SK-N-SH (cell line): ENCODE measurements at regions not wholly inside any gene's neighbourhood (a gene's known extent, or its start where the extent isn't known, plus 50 kb on each side); places are given as distances from the start of the nearest gene placed in this dataset.

Experiments
- CTCF ChIA-PET: fragments of 300-600, 350-600 bp; formaldehyde crosslinking; extraction: SDS; loops from one replicate; lab custom pipeline; 2021; lab: Yijun Ruan, JAX
- POLR2A ChIA-PET: fragments of 350-600 bp; sonication (Branson Sonifier 250); formaldehyde crosslinking; extraction: SDS; loops from one replicate; lab custom pipeline; 2020; ENCODE audit warnings: antibody characterized with exemption, inconsistent platforms; lab: Yijun Ruan, JAX
- DNase-seq: peaks from one replicate; pipeline ENCODE4 v3.0.0; 2012
- H2AFZ ChIP-seq: fragments of 200-600 bp; sonication (generic); 2 replicates; pipeline ENCODE4 v1.8.1; 2016; ENCODE audit warnings: antibody characterized with exemption, mild to moderate bottlenecking, low read depth
- H3F3A ChIP-seq: fragments of 200-600 bp; sonication (generic); replicated peaks from 2 replicates; pipeline ENCODE3; 2016; ENCODE audit warnings: antibody characterized with exemption, mild to moderate bottlenecking; ENCODE audit not compliant: insufficient read depth
- H3K27ac ChIP-seq, 2 experiments: fragments of 200-500 bp in 1 of 2; fragments of 200-600 bp in 1 of 2; sonication (Bioruptor generic) in 1 of 2; sonication (generic), shearing (Covaris generic) in 1 of 2; 2 replicates each; pipeline versions ENCODE4 v1.5.1 to v1.6.1; 2014 to 2016; ENCODE audit warnings: low read depth in 2 of 2, inconsistent platforms in 1 of 2, low read length in 1 of 2, mild to moderate bottlenecking in 1 of 2, mixed read lengths in 1 of 2
- H3K27me3 ChIP-seq: fragments of 200-600 bp; sonication (generic), shearing (Covaris generic); 2 replicates; pipeline ENCODE4 v1.6.1; 2016; ENCODE audit warnings: mixed run types; ENCODE audit not compliant: insufficient read depth
- H3K36me3 ChIP-seq, 2 experiments: fragments of 200-500 bp in 1 of 2; fragments of 200-600 bp in 1 of 2; sonication (Bioruptor generic) in 1 of 2; sonication (generic) in 1 of 2; replicated peaks in 1 of 2; 2 replicates each; pipeline versions ENCODE3 to v1.5.1; 2014 to 2016; ENCODE audit warnings: low read length in 1 of 2, mild to moderate bottlenecking in 1 of 2; ENCODE audit not compliant: insufficient read depth in 2 of 2, control insufficient read depth in 1 of 2
- H3K4me1 ChIP-seq, 2 experiments: fragments of 200-500 bp in 1 of 2; fragments of 200-600 bp in 1 of 2; sonication (Bioruptor generic) in 1 of 2; sonication (generic), shearing (Covaris generic) in 1 of 2; 2 replicates each; pipeline versions ENCODE4 v1.5.1 to v1.6.1; 2014 to 2016; ENCODE audit warnings: low read depth in 1 of 2, low read length in 1 of 2, mixed run types in 1 of 2; ENCODE audit not compliant: insufficient read depth in 2 of 2, control insufficient read depth in 1 of 2
- H3K4me2 ChIP-seq: fragments of 200-600 bp; sonication (generic), shearing (Covaris generic); 2 replicates; pipeline ENCODE4 v1.6.1; 2017; ENCODE audit warnings: mixed run types
- H3K4me3 ChIP-seq, 2 experiments: fragments of 200-500 bp in 1 of 2; fragments of 200-600 bp in 1 of 2; sonication (Bioruptor generic) in 1 of 2; sonication (generic), shearing (Covaris generic) in 1 of 2; 2 replicates each; pipeline versions ENCODE4 v1.5.1 to v1.8.1; 2014 to 2016; ENCODE audit warnings: low read depth in 2 of 2, inconsistent platforms in 1 of 2, low read length in 1 of 2, mild to moderate bottlenecking in 1 of 2, mixed read lengths in 1 of 2, moderate library complexity in 1 of 2
- H3K79me2 ChIP-seq: fragments of 200-600 bp; sonication (generic); 2 replicates; pipeline ENCODE4 v1.8.1; 2017; ENCODE audit warnings: mild to moderate bottlenecking; ENCODE audit not compliant: insufficient read depth
- H3K9ac ChIP-seq: fragments of 200-600 bp; sonication (generic); 2 replicates; pipeline ENCODE4 v1.6.1; 2017; ENCODE audit warnings: mixed run types
- H3K9me2 ChIP-seq: fragments of 200-600 bp; sonication (generic); 2 replicates; pipeline ENCODE4 v1.6.1; 2017; ENCODE audit warnings: mixed run types
- H3K9me3 ChIP-seq: fragments of 200-600 bp; sonication (generic); 2 replicates; pipeline ENCODE4 v1.6.1; 2017; ENCODE audit warnings: mixed run types, mild to moderate bottlenecking, moderate library complexity
- H4K20me1 ChIP-seq: fragments of 200-600 bp; sonication (generic); 2 replicates; pipeline ENCODE4 v1.6.1; 2017; ENCODE audit warnings: mild to moderate bottlenecking, mixed run types; ENCODE audit not compliant: insufficient read depth
- CHD2 ChIP-seq: fragments of 150-350 bp; IDR thresholded peaks from 2 replicates; pipeline ENCODE4 v1.6.1; 2018; ENCODE audit warnings: low read length; ENCODE audit not compliant: partially characterized antibody
- ELF1 ChIP-seq: IDR thresholded peaks from 2 replicates; pipeline ENCODE4 v1.4.0; 2012
- EP300 ChIP-seq, 2 experiments: IDR thresholded peaks; 2 replicates each; pipeline versions ENCODE4 v1.4.0 to v1.6.1; 2012; ENCODE audit warnings: borderline replicate concordance in 1 of 2, low read depth in 1 of 2, low read length in 1 of 2
- FOSL2 ChIP-seq: IDR thresholded peaks from 2 replicates; pipeline ENCODE4 v1.4.0; 2012; ENCODE audit warnings: low read depth, mild to moderate bottlenecking, moderate library complexity, borderline replicate concordance
- FOXJ3 ChIP-seq: sonication (generic); formaldehyde crosslinking; IDR thresholded peaks from 2 replicates; pipeline ENCODE4 v1.5.1; 2020; ENCODE audit warnings: mild to moderate bottlenecking, missing genetic modification reagents
- FOXM1 ChIP-seq: IDR thresholded peaks from 2 replicates; pipeline ENCODE4 v1.4.0; 2012; ENCODE audit warnings: low read depth, mild to moderate bottlenecking
- JUND ChIP-seq: IDR thresholded peaks from 2 replicates; pipeline ENCODE4 v1.4.0; 2012
- MXI1 ChIP-seq: IDR thresholded peaks from 2 replicates; pipeline ENCODE4 v1.6.1; 2012; ENCODE audit warnings: mild to moderate bottlenecking, low read depth, low read length, improper control_type of control experiment
- NRF1 ChIP-seq: IDR thresholded peaks from 2 replicates; pipeline ENCODE4 v1.6.1; 2012; ENCODE audit warnings: low read depth, mild to moderate bottlenecking, low read length
- POLR2AphosphoS5 ChIP-seq: IDR thresholded peaks from 2 replicates; pipeline ENCODE4 v1.6.1; 2012; ENCODE audit warnings: low read depth, low read length
- RCOR1 ChIP-seq: fragments of 150-350 bp; IDR thresholded peaks from 2 replicates; pipeline ENCODE4 v1.6.1; 2017; ENCODE audit warnings: antibody characterized with exemption, low read length
- RFX5 ChIP-seq: IDR thresholded peaks from 2 replicates; pipeline ENCODE4 v1.6.1; 2012; ENCODE audit warnings: mild to moderate bottlenecking, improper control_type of control experiment, low read length
- RXRA ChIP-seq: IDR thresholded peaks from 2 replicates; pipeline ENCODE4 v1.4.0; 2012; ENCODE audit warnings: low read depth, mild to moderate bottlenecking, borderline replicate concordance
- YY1 ChIP-seq: IDR thresholded peaks from 2 replicates; pipeline ENCODE4 v1.4.0; 2012; ENCODE audit warnings: low read depth, mild to moderate bottlenecking
- WGBS: methylation state at CpG from one replicate; pipeline ENCODE4 v1.1.6; 2017; ENCODE audit warnings: low lambda C conversion rate; 5-methylcytosine and 5-hydroxymethylcytosine counted together
- TF ChIP-seq, protein P1 (sequence below): IDR thresholded peaks from 2 replicates; pipeline ENCODE4 v1.4.0; 2012; ENCODE audit warnings: low read depth
- TF ChIP-seq, protein P2 (sequence below): IDR thresholded peaks from 2 replicates; pipeline ENCODE4 v1.4.0; 2012; ENCODE audit warnings: low read depth, borderline replicate concordance
- TF ChIP-seq, protein P3 (sequence below): IDR thresholded peaks from 2 replicates; pipeline ENCODE4 v1.4.0; 2012; ENCODE audit warnings: low read depth, borderline replicate concordance
- TF ChIP-seq, protein P4 (sequence below): IDR thresholded peaks from 2 replicates; pipeline ENCODE4 v1.6.1; 2012; ENCODE audit warnings: mild to moderate bottlenecking, low read depth, low read length, moderate library complexity
- TF ChIP-seq, protein P5 (sequence below): fragments of 150-350 bp; IDR thresholded peaks from 2 replicates; pipeline ENCODE4 v1.6.1; 2017; ENCODE audit warnings: antibody characterized with exemption, low read length, low read depth, borderline replicate concordance

DNA sequence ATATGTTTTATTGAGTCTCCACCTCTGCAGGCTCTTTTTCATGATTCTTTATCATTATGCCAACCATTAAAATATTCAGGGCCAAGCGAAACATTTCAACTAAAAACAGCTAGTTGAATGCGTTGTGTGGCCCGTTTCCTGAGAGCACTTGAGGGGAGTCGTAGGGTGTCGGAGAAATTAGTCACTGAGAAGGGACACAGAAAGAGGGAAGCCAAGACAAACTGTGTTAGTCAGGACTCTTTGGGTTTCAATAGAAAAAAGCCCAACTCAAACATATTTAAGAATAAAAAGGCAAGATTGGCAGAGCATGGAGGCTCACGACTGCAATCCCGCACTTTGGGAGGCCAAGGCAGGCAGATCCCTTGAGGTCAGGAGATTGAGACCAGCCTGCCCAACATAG, 58.9 kb downstream of the MAFB start:
- Histone ChIP-seq H3K9me2 (no peaks in the 10 kb centered on the region), H2AFZ (no peak overlapping the region)
- CTCF ChIA-PET: interaction anchor here (0.7 to 2.2 kb wide), 2 partner anchors 10 to 705 kb away, joined by 3 to 6 read pairs; no protein-coding TSS in a partner anchor

DNA sequence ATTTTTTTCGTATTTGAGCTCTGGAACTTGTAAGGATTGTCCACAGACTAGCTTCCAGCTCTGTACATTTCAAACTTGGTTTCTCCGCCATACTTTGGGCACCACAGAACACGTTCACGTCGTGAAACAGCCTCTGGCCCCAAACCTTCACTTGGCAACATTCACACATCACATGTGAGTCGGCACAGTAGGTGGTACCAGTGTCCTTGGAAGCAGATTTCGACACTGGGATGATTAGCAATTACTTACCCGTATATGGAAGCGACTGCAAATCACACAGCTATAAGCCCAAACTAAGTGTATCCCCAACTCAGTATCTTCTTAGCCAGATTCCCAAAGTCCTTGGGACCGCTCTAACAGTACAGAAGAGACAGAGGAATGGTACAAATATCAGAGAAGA, 60.2 kb downstream of the MAFB start:
- Histone ChIP-seq H3K9me3 (no peaks in the 10 kb centered on the region), H3K9me2 (no peaks in the 10 kb centered on the region), H3K4me2 (no peak overlapping the region), H3K27me3 (peaks cover 4% of the 10 kb centered on the region; the same call in 1 of the 2 replicates), H3K9ac (no peak overlapping the region), H3K27ac (no peak overlapping the region), H3K4me1 (no peaks in the 10 kb centered on the region), H3K79me2 (no peaks in the 10 kb centered on the region), H3F3A (no peaks in the 10 kb centered on the region), H3K4me3 (no peak overlapping the region), H3K36me3 (no peaks in the 10 kb centered on the region), H4K20me1 (no peaks in the 10 kb centered on the region), H2AFZ (no peak overlapping the region)
- DNase-seq: no peak
- ChIA-PET POLR2A (no interaction called here), CTCF (interaction anchor here (2.2 kb wide), 1 partner anchor 11 kb away, joined by 6 read pairs; no protein-coding TSS in a partner anchor)
- TF ChIP-seq CHD2 (no peak), RXRA (no peak), EP300 (IDR thresholded peaks at IDR 0.05; ENCODE audit: borderline replicate concordance in 1 of 2, low read depth in 1 of 2, low read length in 1 of 2) (no peak), RCOR1 (no peak), FOSL2 (no peak), RFX5 (no peak), FOXM1 (no peak), NRF1 (no peak), ELF1 (no peak), FOXJ3 (CRISPR knock-in tag) (no peak), POLR2AphosphoS5 (no peak), YY1 (no peak), MXI1 (no peak)
- TF ChIP-seq, protein P1, sequence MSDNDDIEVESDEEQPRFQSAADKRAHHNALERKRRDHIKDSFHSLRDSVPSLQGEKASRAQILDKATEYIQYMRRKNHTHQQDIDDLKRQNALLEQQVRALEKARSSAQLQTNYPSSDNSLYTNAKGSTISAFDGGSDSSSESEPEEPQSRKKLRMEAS: no peak
- TF ChIP-seq, protein P2, sequence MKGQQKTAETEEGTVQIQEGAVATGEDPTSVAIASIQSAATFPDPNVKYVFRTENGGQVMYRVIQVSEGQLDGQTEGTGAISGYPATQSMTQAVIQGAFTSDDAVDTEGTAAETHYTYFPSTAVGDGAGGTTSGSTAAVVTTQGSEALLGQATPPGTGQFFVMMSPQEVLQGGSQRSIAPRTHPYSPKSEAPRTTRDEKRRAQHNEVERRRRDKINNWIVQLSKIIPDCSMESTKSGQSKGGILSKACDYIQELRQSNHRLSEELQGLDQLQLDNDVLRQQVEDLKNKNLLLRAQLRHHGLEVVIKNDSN: no peak
- TF ChIP-seq, protein P3, sequence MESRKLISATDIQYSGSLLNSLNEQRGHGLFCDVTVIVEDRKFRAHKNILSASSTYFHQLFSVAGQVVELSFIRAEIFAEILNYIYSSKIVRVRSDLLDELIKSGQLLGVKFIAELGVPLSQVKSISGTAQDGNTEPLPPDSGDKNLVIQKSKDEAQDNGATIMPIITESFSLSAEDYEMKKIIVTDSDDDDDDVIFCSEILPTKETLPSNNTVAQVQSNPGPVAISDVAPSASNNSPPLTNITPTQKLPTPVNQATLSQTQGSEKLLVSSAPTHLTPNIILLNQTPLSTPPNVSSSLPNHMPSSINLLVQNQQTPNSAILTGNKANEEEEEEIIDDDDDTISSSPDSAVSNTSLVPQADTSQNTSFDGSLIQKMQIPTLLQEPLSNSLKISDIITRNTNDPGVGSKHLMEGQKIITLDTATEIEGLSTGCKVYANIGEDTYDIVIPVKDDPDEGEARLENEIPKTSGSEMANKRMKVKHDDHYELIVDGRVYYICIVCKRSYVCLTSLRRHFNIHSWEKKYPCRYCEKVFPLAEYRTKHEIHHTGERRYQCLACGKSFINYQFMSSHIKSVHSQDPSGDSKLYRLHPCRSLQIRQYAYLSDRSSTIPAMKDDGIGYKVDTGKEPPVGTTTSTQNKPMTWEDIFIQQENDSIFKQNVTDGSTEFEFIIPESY: no peak
- TF ChIP-seq, protein P4, sequence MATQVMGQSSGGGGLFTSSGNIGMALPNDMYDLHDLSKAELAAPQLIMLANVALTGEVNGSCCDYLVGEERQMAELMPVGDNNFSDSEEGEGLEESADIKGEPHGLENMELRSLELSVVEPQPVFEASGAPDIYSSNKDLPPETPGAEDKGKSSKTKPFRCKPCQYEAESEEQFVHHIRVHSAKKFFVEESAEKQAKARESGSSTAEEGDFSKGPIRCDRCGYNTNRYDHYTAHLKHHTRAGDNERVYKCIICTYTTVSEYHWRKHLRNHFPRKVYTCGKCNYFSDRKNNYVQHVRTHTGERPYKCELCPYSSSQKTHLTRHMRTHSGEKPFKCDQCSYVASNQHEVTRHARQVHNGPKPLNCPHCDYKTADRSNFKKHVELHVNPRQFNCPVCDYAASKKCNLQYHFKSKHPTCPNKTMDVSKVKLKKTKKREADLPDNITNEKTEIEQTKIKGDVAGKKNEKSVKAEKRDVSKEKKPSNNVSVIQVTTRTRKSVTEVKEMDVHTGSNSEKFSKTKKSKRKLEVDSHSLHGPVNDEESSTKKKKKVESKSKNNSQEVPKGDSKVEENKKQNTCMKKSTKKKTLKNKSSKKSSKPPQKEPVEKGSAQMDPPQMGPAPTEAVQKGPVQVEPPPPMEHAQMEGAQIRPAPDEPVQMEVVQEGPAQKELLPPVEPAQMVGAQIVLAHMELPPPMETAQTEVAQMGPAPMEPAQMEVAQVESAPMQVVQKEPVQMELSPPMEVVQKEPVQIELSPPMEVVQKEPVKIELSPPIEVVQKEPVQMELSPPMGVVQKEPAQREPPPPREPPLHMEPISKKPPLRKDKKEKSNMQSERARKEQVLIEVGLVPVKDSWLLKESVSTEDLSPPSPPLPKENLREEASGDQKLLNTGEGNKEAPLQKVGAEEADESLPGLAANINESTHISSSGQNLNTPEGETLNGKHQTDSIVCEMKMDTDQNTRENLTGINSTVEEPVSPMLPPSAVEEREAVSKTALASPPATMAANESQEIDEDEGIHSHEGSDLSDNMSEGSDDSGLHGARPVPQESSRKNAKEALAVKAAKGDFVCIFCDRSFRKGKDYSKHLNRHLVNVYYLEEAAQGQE: no peak
- WGBS: 30% methylated on average over 10 of the region's 10 CpGs

More for the DNA sequence above, 58.9 kb downstream of the MAFB start:
- no peak for DNase-seq
- POLR2A ChIA-PET: no interaction called here
- Histone ChIP-seq H3K27me3 (peaks cover 4% of the 10 kb centered on the region; the same call in 1 of the 2 replicates), H3K9me3 (no peaks in the 10 kb centered on the region), H3K9ac (no peak overlapping the region), H3K27ac (no peak overlapping the region), H3F3A (no peaks in the 10 kb centered on the region), H3K79me2 (no peaks in the 10 kb centered on the region), H3K4me3 (no peak overlapping the region), H3K4me1 (no peaks in the 10 kb centered on the region), H3K4me2 (no peak overlapping the region), H3K36me3 (no peaks in the 10 kb centered on the region), H4K20me1 (no peaks in the 10 kb centered on the region)
- WGBS: 66% methylated on average over 7 of the region's 7 CpGs
- TF ChIP-seq JUND: no peak
- TF ChIP-seq, protein P5, sequence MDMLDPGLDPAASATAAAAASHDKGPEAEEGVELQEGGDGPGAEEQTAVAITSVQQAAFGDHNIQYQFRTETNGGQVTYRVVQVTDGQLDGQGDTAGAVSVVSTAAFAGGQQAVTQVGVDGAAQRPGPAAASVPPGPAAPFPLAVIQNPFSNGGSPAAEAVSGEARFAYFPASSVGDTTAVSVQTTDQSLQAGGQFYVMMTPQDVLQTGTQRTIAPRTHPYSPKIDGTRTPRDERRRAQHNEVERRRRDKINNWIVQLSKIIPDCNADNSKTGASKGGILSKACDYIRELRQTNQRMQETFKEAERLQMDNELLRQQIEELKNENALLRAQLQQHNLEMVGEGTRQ: no peak
- no peak for TF ChIP-seq FOXJ3 (CRISPR knock-in tag)
